PC-3 (cell line): ENCODE measurements at regions not wholly inside any gene's neighbourhood (a gene's known extent, or its start where the extent isn't known, plus 50 kb on each side); places are given as distances from the start of the nearest gene placed in this dataset.

Source experiments
- ATAC-seq: fragments of 200-7000 bp; cut with Tn5 transposase; 2 replicates; pipeline ENCODE4 v1.9.1; 2020; ENCODE audit warnings: mild to moderate bottlenecking, moderate library complexity
- BruUV-seq: library from RNA; stranded (reverse); fragments of 400-500 nt; replicated peaks from 2 replicates; lab custom pipeline; 2021; lab: Mats Ljungman, UMichigan
- CTCF ChIA-PET: fragments of 300-600 bp; sonication (Branson Sonifier 250); formaldehyde crosslinking; loops from one replicate; lab custom pipeline; 2022; ENCODE audit warnings: antibody characterized with exemption; lab: Charles Lee
- POLR2A ChIA-PET: fragments of 300-600 bp; sonication (Branson Sonifier 250); formaldehyde crosslinking; loops from one replicate; lab custom pipeline; 2022; ENCODE audit warnings: antibody characterized with exemption; ENCODE audit not compliant: unreplicated experiment; lab: Charles Lee
- DNase-seq: peaks from one replicate; pipeline ENCODE4 v3.0.0-alpha.2; 2015
- H2AFZ ChIP-seq: fragments of 300-600 bp; sonication (generic); 2 replicates; pipeline ENCODE4 v1.6.0; 2016; ENCODE audit warnings: antibody characterized with exemption, low read length
- H3F3A ChIP-seq: fragments of 300-600 bp; sonication (generic); one replicate; pipeline ENCODE4 v1.6.0; 2017; ENCODE audit warnings: antibody characterized with exemption, low read length, control low read depth, mild to moderate bottlenecking; ENCODE audit not compliant: unreplicated experiment
- H3K27ac ChIP-seq: fragments of 300-600 bp; sonication (generic); 2 replicates; pipeline ENCODE4 v1.5.1; 2016; ENCODE audit warnings: mild to moderate bottlenecking, low read length
- H3K27me3 ChIP-seq: fragments of 300-600 bp; sonication (generic); 2 replicates; pipeline ENCODE4 v1.6.1; 2016; ENCODE audit warnings: low read length, mixed read lengths
- H3K36me3 ChIP-seq: fragments of 300-600 bp; sonication (generic); 2 replicates; pipeline ENCODE4 v1.6.1; 2016; ENCODE audit warnings: low read depth, mixed run types, low read length, mixed read lengths
- H3K4me1 ChIP-seq: fragments of 300-600 bp; sonication (generic); 2 replicates; pipeline ENCODE4 v1.5.1; 2016; ENCODE audit warnings: low read length; ENCODE audit not compliant: insufficient read depth
- H3K4me2 ChIP-seq: fragments of 300-600 bp; sonication (generic); 2 replicates; pipeline ENCODE4 v1.6.0; 2016; ENCODE audit warnings: low read length
- H3K4me3 ChIP-seq: fragments of 300-600 bp; sonication (generic); 2 replicates; pipeline ENCODE4 v1.5.1; 2016; ENCODE audit warnings: mild to moderate bottlenecking, low read length, mixed read lengths
- H3K79me2 ChIP-seq: fragments of 300-600 bp; sonication (generic); 2 replicates; pipeline ENCODE4 v1.6.1; 2017; ENCODE audit warnings: low read length, mixed read lengths
- H3K9ac ChIP-seq: fragments of 300-600 bp; sonication (generic); 2 replicates; pipeline ENCODE4 v1.6.0; 2016; ENCODE audit warnings: mild to moderate bottlenecking, low read length
- H3K9me2 ChIP-seq: fragments of 300-600 bp; sonication (generic); replicated peaks from 2 replicates; pipeline ENCODE4 v1.6.1; 2016; ENCODE audit warnings: mixed run types, low read length, mixed read lengths
- H3K9me3 ChIP-seq: fragments of 300-600 bp; sonication (generic); 2 replicates; pipeline ENCODE4 v1.6.1; 2016; ENCODE audit warnings: low read length, mixed read lengths
- H4K20me1 ChIP-seq: fragments of 300-600 bp; sonication (generic); 2 replicates; pipeline ENCODE4 v1.6.1; 2016; ENCODE audit warnings: low read length, mixed read lengths
- CTCF ChIP-seq: fragments of 300-600 bp; sonication (generic); conservative IDR thresholded peaks from 2 replicates; pipeline ENCODE4 v1.5.1; 2017; ENCODE audit warnings: antibody characterized with exemption, low read depth, mild to moderate bottlenecking, low read length
- EZH2 ChIP-seq: fragments of 300-600 bp; sonication (generic); IDR thresholded peaks from one replicate; pipeline ENCODE4 v1.6.1; 2017; ENCODE audit warnings: antibody characterized with exemption, mild to moderate bottlenecking, low read length; ENCODE audit not compliant: unreplicated experiment
- EZH2phosphoT487 ChIP-seq: fragments of 300-600 bp; sonication (generic); IDR thresholded peaks from 2 replicates; pipeline ENCODE4 v1.6.1; 2018; ENCODE audit warnings: mild to moderate bottlenecking, antibody characterized with exemption, low read length, borderline replicate concordance
- intact Hi-C: fragments of 100-400 bp; cut with micrococcal nuclease; formaldehyde crosslinking; loops from 2 replicates; pipeline ENCODE4 v1.9.0; 2023

DNA sequence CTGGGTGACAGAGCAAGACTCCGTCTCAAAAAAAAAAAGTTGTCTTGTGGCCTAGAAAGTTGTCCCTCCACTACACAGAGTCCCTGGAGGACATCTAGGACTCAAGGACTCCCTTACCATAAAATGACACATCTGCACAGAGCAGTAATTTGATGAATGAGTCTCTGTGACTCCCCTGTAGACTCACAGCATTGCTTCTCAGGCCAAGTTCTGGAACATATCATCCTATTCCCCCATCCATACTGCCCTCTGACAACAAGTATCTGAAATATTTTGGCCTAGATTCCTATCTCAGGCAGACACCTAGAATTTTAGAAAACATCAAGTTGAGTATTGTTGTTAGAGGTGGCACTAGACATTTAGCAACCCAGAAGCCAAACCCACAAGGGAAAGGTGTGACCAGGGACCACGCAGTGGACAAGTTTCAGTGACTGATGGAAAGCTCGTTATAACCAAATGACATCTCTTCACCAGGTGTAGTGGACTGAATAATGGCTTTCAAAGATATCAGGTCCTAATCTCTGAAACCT lies 97.9 kb upstream of the ATP8B1 start:
- H3K9me3 ChIP-seq: no peaks in the 10 kb centered on the region
- no peaks in the 10 kb centered on the region for H3K79me2 ChIP-seq
- H4K20me1 ChIP-seq: no peaks in the 10 kb centered on the region
- intact Hi-C loops: no loop called here
- no peak overlapping the region for H3K9ac ChIP-seq
- no peaks in the 10 kb centered on the region for H3K27me3 ChIP-seq
- no TSS peak for BruUV-seq
- ChIA-PET POLR2A (no interaction called here), CTCF (no interaction called here)
- ATAC-seq (peak; percentile 20; the same call in 1 of the 2 replicates), DNase-seq (peak; percentile 45)
- H2AFZ ChIP-seq: no peak overlapping the region
- H3K36me3 ChIP-seq: no peaks in the 10 kb centered on the region
- H3K4me2 ChIP-seq: no peak overlapping the region
- no peak overlapping the region for H3K4me3 ChIP-seq
- no peak overlapping the region for H3K27ac ChIP-seq
- no peaks in the 10 kb centered on the region for H3K9me2 ChIP-seq
- no peaks in the 10 kb centered on the region for H3K4me1 ChIP-seq
- TF ChIP-seq CTCF (no peak), EZH2phosphoT487 (no peak), EZH2 (no peak)
- H3F3A ChIP-seq: no peaks in the 10 kb centered on the region

DNA sequence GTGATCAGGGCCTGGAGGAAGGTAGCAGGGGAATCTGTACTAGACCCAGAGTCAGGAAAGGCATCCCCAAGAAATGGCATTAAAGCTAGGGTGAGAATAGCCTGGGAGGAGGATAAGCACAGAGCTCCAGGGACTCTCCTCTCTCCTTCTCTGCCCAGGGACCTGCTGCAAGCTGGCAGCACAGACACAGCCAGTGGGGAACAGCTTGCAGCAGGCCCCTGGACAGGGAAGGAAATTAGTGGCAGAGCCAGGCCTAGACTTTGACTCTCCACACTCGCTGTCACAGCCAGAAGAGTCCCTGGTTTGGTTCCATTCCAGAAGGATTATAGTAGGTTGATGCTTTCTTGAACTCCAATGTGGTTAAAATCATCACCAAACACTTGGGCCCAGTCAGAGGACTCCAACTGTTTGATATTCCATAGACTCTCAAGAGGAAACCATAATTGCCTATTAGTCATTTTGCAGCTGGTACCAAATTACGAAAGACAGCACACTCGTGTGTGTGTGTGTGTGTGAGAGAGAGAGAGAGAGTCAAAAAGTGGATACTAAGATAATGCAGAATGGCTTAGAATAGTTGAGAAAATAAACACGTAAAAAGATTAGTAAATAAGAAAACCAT lies 95.5 kb upstream of the ATP8B1 start:
- intact Hi-C loops: no loop called here
- ChIA-PET POLR2A (interaction anchor here (0.8 kb wide), 1 partner anchor 13 kb away, joined by 4 read pairs; no protein-coding TSS in a partner anchor), CTCF (no interaction called here)
- no peak for TF ChIP-seq CTCF
- no peak for TF ChIP-seq EZH2phosphoT487
- TF ChIP-seq EZH2: no peak
- no peaks in the 10 kb centered on the region for H3K36me3 ChIP-seq
- H3K27me3 ChIP-seq: no peaks in the 10 kb centered on the region
- no peak overlapping the region for H2AFZ ChIP-seq
- no peaks in the 10 kb centered on the region for H3K9me3 ChIP-seq
- H3K9me2 ChIP-seq: no peaks in the 10 kb centered on the region
- no peaks in the 10 kb centered on the region for H3K4me1 ChIP-seq
- BruUV-seq: no TSS peak
- H3K4me2 ChIP-seq: no peak overlapping the region
- no peaks in the 10 kb centered on the region for H3F3A ChIP-seq
- ATAC-seq (no peak; the same call in 1 of the 2 replicates), DNase-seq (peak; percentile 33)
- H3K79me2 ChIP-seq: no peaks in the 10 kb centered on the region
- H3K27ac ChIP-seq: no peak overlapping the region
- H3K4me3 ChIP-seq: no peak overlapping the region
- no peak overlapping the region for H3K9ac ChIP-seq
- H4K20me1 ChIP-seq: no peaks in the 10 kb centered on the region

DNA sequence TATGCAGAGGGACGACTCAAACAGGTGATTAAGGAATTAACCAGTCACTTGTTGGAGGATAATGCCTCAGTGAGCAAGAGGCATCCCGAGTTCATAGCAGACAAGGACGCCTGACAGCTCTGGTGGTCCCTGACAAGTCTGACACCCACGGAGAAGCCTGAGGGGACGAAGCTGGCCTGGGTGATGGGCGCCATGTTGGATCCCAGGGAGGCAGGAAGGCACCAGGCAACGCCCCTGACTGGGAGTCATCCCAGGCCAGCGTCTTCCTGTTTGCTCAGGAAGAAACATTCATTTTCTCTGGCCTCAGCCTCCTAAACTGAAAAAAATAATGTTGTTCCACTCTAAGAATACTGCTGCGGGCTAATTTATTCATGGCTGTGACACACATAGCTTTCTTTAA lies 92.1 kb upstream of the ATP8B1 start:
- Histone ChIP-seq H3K27ac (no peak overlapping the region), H3K4me1 (no peaks in the 10 kb centered on the region), H3K9me3 (no peaks in the 10 kb centered on the region), H3K79me2 (no peaks in the 10 kb centered on the region), H3K9ac (no peak overlapping the region), H3F3A (no peaks in the 10 kb centered on the region), H4K20me1 (no peaks in the 10 kb centered on the region), H3K36me3 (no peaks in the 10 kb centered on the region), H3K4me2 (no peak overlapping the region), H2AFZ (no peak overlapping the region), H3K27me3 (no peaks in the 10 kb centered on the region), H3K9me2 (no peaks in the 10 kb centered on the region), H3K4me3 (no peak overlapping the region)
- TF ChIP-seq EZH2: no peak
- TF ChIP-seq EZH2phosphoT487: no peak
- no peak for TF ChIP-seq CTCF
- intact Hi-C loops: no loop called here
- no peak; the same call in 1 of the 2 replicates for ATAC-seq
- BruUV-seq: no TSS peak
- ChIA-PET CTCF (no interaction called here), POLR2A (interaction anchor here (0.6 kb wide), 1 partner anchor 13 kb away, joined by 3 read pairs; no protein-coding TSS in a partner anchor)
- no peak for DNase-seq
